Transverse colon (tissue), 4 donors: ENCODE measurements at regions not wholly inside any gene's neighbourhood (a gene's known extent, or its start where the extent isn't known, plus 50 kb on each side); places are given as distances from the start of the nearest gene placed in this dataset.

ENCODE experiments used
- DNase-seq: peaks from one replicate; pipeline ENCODE4 v3.0.0-alpha.2; 2019
- H3K27ac ChIP-seq, 4 donors: fragments of 200-600 bp; sonication (generic); 2 replicates each; pipeline ENCODE4 v1.5.1; 2016 to 2018; ENCODE audit warnings: inconsistent platforms in 4 of 4
- H3K27me3 ChIP-seq: fragments of 200-600 bp; sonication (generic); 2 replicates; pipeline ENCODE4 v1.5.1; 2017; ENCODE audit warnings: inconsistent platforms
- H3K36me3 ChIP-seq, 4 donors: fragments of 200-600 bp; sonication (generic); 2 replicates each; pipeline ENCODE4 v1.5.1; 2017 to 2019; ENCODE audit warnings: inconsistent platforms in 4 of 4
- H3K4me1 ChIP-seq, 4 donors: fragments of 200-600 bp; sonication (generic); 2 replicates each; pipeline ENCODE4 v1.5.1; 2017 to 2020; ENCODE audit warnings: inconsistent platforms in 4 of 4
- H3K4me3 ChIP-seq, 4 donors: fragments of 200-600 bp; sonication (generic); 1 replicate in 1 of 4; 2 replicates in 3 of 4; pipeline versions ENCODE4 v1.5.1 to v1.6.1; 2017 to 2019; ENCODE audit warnings: inconsistent platforms in 4 of 4
- H3K9me3 ChIP-seq, 2 donors: fragments of 200-600 bp; sonication (generic); 2 replicates each; pipeline ENCODE4 v1.5.1; 2017 to 2019; ENCODE audit warnings: inconsistent platforms in 2 of 2
- EP300 ChIP-seq: sonication (generic); formaldehyde crosslinking; IDR thresholded peaks from one replicate; pipeline ENCODE4 v1.6.1; 2017; ENCODE audit warnings: antibody characterized with exemption, low read depth
- POLR2A ChIP-seq: fragments of 450-650 bp; IDR thresholded peaks from one replicate; pipeline ENCODE4 v1.6.1; 2016; ENCODE audit warnings: antibody characterized with exemption, mild to moderate bottlenecking, moderate library complexity
- POLR2AphosphoS5 ChIP-seq, 3 donors: sonication (generic); formaldehyde crosslinking; IDR thresholded peaks; one replicate each; pipeline ENCODE4 v1.6.1; 2016; ENCODE audit warnings: antibody characterized with exemption in 3 of 3
- WGBS, 2 donors: methylation state at CpG; one replicate each; pipeline ENCODE4 v1.1.5; 2018; ENCODE audit warnings: low coverage in 1 of 2; 5-methylcytosine and 5-hydroxymethylcytosine counted together
- in situ Hi-C, 4 donors: fragments of 200-750 bp; cut with MboI; loops; one replicate each; pipeline versions ENCODE4 v1.15.0 to v1.15.1; 2017; ENCODE audit warnings: low sequenced_read_pairs in 3 of 4, low pct_ligation_motif_present in 1 of 4, low pct_unique_long_range_greater_than_20kb in 1 of 4
- intact Hi-C: fragments of 100-400 bp; cut with DNase I; formaldehyde crosslinking; loops from one replicate; pipeline ENCODE4 v1.15.1; 2023; ENCODE audit warnings: low total_unique reads
- TF ChIP-seq, protein P1 (sequence below), 5 experiments: fragments of 200-600 bp in 3 of 5; fragments of 450-650 bp in 2 of 5; sonication (generic) in 3 of 5; IDR thresholded peaks; 1 replicate in 2 of 5; 2 replicates in 3 of 5; pipeline ENCODE4 v1.5.1; 2016 to 2017; ENCODE audit warnings: antibody characterized with exemption in 5 of 5, inconsistent platforms in 3 of 5, mild to moderate bottlenecking in 2 of 5, moderate library complexity in 1 of 5

DNA sequence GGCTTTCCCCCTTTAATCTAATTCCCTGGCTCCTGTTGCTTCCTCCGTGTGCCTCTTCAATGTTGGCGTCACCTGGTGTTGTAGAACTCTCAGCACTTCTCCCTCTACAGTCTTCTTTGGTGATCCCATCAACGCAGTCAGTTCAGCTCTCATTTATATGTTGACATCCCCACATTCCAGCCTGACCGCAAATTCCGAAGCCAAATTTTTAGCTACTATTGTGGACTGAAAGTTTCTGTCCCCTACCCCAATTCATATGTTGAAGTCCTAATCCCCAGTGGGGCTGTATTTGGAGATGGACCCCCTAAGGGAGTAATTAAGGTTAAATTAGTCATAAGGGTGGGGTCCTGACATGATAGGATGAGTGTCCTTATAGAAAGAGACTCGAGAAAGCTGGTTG, 210.6 kb upstream of the ADAMTSL1 start:
- TF ChIP-seq POLR2AphosphoS5 (IDR thresholded peaks at IDR 0.05) (no peak), EP300 (no peak), POLR2A (no peak)
- TF ChIP-seq, protein P1, sequence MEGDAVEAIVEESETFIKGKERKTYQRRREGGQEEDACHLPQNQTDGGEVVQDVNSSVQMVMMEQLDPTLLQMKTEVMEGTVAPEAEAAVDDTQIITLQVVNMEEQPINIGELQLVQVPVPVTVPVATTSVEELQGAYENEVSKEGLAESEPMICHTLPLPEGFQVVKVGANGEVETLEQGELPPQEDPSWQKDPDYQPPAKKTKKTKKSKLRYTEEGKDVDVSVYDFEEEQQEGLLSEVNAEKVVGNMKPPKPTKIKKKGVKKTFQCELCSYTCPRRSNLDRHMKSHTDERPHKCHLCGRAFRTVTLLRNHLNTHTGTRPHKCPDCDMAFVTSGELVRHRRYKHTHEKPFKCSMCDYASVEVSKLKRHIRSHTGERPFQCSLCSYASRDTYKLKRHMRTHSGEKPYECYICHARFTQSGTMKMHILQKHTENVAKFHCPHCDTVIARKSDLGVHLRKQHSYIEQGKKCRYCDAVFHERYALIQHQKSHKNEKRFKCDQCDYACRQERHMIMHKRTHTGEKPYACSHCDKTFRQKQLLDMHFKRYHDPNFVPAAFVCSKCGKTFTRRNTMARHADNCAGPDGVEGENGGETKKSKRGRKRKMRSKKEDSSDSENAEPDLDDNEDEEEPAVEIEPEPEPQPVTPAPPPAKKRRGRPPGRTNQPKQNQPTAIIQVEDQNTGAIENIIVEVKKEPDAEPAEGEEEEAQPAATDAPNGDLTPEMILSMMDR (IDR thresholded peaks at IDR 0.05): no peak
- Histone ChIP-seq H3K27ac (no peak overlapping the region), H3K4me1 (peaks cover 0 to 4% (median 0%) of the 10 kb centered on the region in 4 donors), H3K4me3 (no peak overlapping the region), H3K9me3 (no peaks in the 10 kb centered on the region), H3K27me3 (no peaks in the 10 kb centered on the region), H3K36me3 (no peaks in the 10 kb centered on the region)
- no peak for DNase-seq
- 83 to 92% methylated on average over 5 to 6 of the region's 6 CpGs for WGBS, 2 donors
- in situ Hi-C loops: loop anchor here in 3 of 4 donors (25.0 kb wide), 1 partner anchor 174 kb away; no protein-coding TSS in a partner anchor
- intact Hi-C loops: no loop called here

DNA sequence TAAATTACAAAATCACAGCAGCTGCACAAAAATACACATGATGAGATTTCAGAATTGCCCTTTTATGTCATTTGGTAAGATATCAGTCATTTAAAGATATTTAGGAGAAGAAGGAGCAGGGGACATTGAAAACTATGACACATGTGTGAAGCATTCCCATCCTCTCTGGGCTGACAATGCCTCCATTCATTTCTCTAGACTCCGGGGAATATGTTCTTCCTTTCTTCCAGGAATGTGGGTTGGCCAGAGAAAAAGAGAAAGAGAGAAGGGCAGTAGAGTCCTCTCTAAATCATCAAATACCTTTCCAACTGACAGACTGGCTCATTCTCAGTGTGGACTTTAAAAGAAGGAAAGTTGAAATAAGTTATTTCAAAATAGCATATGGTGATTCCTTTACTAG, 205.6 kb upstream of the ADAMTSL1 start:
- TF ChIP-seq POLR2A: no peak
- TF ChIP-seq POLR2AphosphoS5 (IDR thresholded peaks at IDR 0.05): no peak
- TF ChIP-seq, protein P1 (IDR thresholded peaks at IDR 0.05): no peak
- no peak for TF ChIP-seq EP300

DNA sequence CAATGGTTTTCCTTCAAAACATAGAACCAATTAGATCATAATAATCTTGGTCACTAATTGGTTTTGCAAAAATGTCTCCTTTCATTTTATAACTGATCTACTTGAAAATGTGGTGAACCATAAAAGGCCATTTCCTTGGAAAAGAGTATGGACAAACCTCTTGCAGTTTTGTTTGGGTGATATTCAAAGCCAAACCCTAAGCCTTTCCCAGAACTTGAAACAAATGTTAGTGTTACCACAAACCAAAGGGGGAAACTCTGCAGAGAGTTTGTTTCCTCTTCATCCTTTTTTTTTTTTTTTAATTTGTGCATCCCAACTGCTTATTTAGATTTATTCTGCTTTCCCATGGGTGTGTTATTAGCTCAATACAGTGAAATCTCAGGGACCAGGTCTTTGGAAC, 204.4 kb upstream of the ADAMTSL1 start:
- in situ Hi-C loops: loop anchor here in 3 of 4 donors (25.0 kb wide), 1 partner anchor 168 kb away; no protein-coding TSS in a partner anchor
- Histone ChIP-seq H3K4me3 (no peak overlapping the region), H3K27ac (no peak overlapping the region), H3K9me3 (no peaks in the 10 kb centered on the region), H3K36me3 (no peaks in the 10 kb centered on the region), H3K27me3 (no peaks in the 10 kb centered on the region), H3K4me1 (no peaks in the 10 kb centered on the region)
- DNase-seq: no peak
- no peak for TF ChIP-seq POLR2AphosphoS5 (IDR thresholded peaks at IDR 0.05)
- TF ChIP-seq EP300: no peak
- TF ChIP-seq, protein P1 (IDR thresholded peaks at IDR 0.05): no peak
- TF ChIP-seq POLR2A: no peak
- intact Hi-C loops: no loop called here

More for the DNA sequence above, 205.6 kb upstream of the ADAMTSL1 start:
- no peak overlapping the region for H3K4me3 ChIP-seq
- H3K27ac ChIP-seq: no peak overlapping the region
- H3K27me3 ChIP-seq: no peaks in the 10 kb centered on the region
- H3K36me3 ChIP-seq: no peaks in the 10 kb centered on the region
- no peaks in the 10 kb centered on the region for H3K4me1 ChIP-seq
- in situ Hi-C loops (loop anchor here in 3 of 4 donors (25.0 kb wide), 1 partner anchor 169 kb away; no protein-coding TSS in a partner anchor), intact Hi-C loops (no loop called here)
- WGBS, 2 donors: 0 to 26% methylated on average over 1 of the region's 1 CpG
- DNase-seq: no peak
- H3K9me3 ChIP-seq: no peaks in the 10 kb centered on the region

DNA sequence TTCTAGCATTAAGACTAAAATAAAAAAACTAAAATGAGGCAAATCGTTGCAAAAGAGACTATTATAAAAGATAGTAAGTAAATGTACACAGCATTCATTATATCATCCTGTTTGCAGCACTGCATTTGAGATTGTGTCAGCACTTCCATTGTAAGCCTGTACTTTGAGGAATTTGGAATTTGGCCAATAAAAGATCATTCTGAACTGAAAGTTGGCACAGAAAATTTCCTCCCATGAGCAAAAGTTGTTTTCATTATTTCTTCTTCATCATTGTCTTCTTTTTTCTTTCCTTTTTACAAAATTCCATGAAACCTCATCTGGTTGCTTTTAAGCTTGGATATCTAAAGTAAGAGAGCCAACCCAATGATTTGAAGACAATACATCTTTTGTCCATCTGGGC, 199.3 kb upstream of the ADAMTSL1 start:
- intact Hi-C loops (no loop called here), in situ Hi-C loops (loop anchor here in 3 of 4 donors (25.0 kb wide), 1 partner anchor 163 kb away; no protein-coding TSS in a partner anchor)
- WGBS, 2 donors: 0 to 10% methylated on average over 1 of the region's 1 CpG
- Histone ChIP-seq H3K4me1 (no peaks in the 10 kb centered on the region), H3K27ac (no peak overlapping the region), H3K4me3 (no peak overlapping the region), H3K36me3 (no peaks in the 10 kb centered on the region), H3K9me3 (peaks cover 0 to 7% of the 10 kb centered on the region in 2 donors), H3K27me3 (no peaks in the 10 kb centered on the region)
- TF ChIP-seq EP300 (no peak), POLR2A (no peak), POLR2AphosphoS5 (IDR thresholded peaks at IDR 0.05) (no peak)
- TF ChIP-seq, protein P1 (IDR thresholded peaks at IDR 0.05): no peak
- DNase-seq: no peak
